ENCODE measurements at regions not wholly inside any gene's neighbourhood (a gene's known extent, or its start where the extent isn't known, plus 50 kb on each side); places are given as distances from the start of the nearest gene placed in this dataset.

- TF ChIP-seq CTCF (IDR thresholded peaks at IDR 0.05): no peak
- TF ChIP-seq EZH2 (IDR thresholded peaks at IDR 0.05; ENCODE audit: borderline replicate concordance, insufficient read depth, low read depth, low read length, poor library complexity, severe bottlenecking): no peak
These were observed 215.1 kb downstream of the PCDH17 start for GRCh38 chr13:57846600-57847173.
